Thoracic aorta (tissue), 2 donors: ENCODE measurements at regions not wholly inside any gene's neighbourhood (a gene's known extent, or its start where the extent isn't known, plus 50 kb on each side); places are given as distances from the start of the nearest gene placed in this dataset.
"Not testable (repeated sequence)": the region's sequence is repeated elsewhere in the genome, so short reads cannot be mapped to it uniquely, and the experiment has no call there.

ENCODE experiments used
- ATAC-seq: fragments of 150-250 bp; one replicate; pipeline ENCODE4 v1.8.0; 2017; ENCODE audit warnings: low read depth; ENCODE audit not compliant: insufficient number of reproducible peaks, low FRiP score
- DNase-seq: peaks from one replicate; pipeline ENCODE4 v3.0.0-alpha.2; 2020; ENCODE audit warnings: low spot score
- H3K27ac ChIP-seq, 2 donors: fragments of 200-600 bp; sonication (generic); 1 replicate in 1 of 2; 2 replicates in 1 of 2; pipeline ENCODE4 v1.5.1; 2016; ENCODE audit warnings: mild to moderate bottlenecking in 2 of 2, moderate library complexity in 2 of 2
- H3K27me3 ChIP-seq: fragments of 200-600 bp; sonication (generic); replicated peaks from 2 replicates; pipeline ENCODE4 v1.6.0; 2016; ENCODE audit warnings: mild to moderate bottlenecking; ENCODE audit not compliant: insufficient read depth
- H3K36me3 ChIP-seq: fragments of 200-600 bp; sonication (generic); one replicate; pipeline ENCODE4 v1.5.1; 2016
- H3K4me1 ChIP-seq, 2 donors: fragments of 200-600 bp; sonication (generic); 1 replicate in 1 of 2; 2 replicates in 1 of 2; pipeline versions ENCODE4 v1.5.1 to v1.6.0; 2016; ENCODE audit warnings: low read depth in 2 of 2, mild to moderate bottlenecking in 1 of 2; ENCODE audit not compliant: control insufficient read depth in 1 of 2
- H3K4me3 ChIP-seq: fragments of 200-600 bp; sonication (generic); 2 replicates; pipeline ENCODE4 v1.5.1; 2016; ENCODE audit warnings: mild to moderate bottlenecking
- H3K9me3 ChIP-seq: fragments of 200-600 bp; sonication (generic); 2 replicates; pipeline ENCODE4 v1.5.1; 2016
- TF ChIP-seq, protein P1 (sequence below): fragments of 200-600 bp; sonication (generic); IDR thresholded peaks from one replicate; pipeline ENCODE4 v1.5.1; 2019; ENCODE audit warnings: antibody characterized with exemption

DNA sequence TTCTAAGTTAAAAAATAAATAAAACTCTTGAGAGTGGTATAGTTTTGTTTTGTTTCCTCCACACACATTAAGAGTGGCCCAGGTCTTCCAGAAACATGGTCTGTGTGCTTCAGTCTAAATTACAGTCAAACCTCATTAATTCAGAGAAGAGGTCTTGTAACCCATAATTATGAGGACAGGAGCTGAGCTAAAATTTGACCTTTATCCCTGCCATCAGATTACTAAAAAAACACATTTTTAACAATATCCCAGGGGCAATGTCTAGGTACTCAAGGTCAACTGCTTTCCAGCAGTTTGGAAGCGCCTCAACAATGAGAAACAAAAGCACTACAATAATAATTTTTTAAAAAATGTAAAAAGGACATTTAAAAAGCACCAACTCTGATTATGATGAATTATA is 184.1 kb upstream of the PFKP start:
- Histone ChIP-seq H3K36me3 (no peaks in the 10 kb centered on the region), H3K27me3 (no peaks in the 10 kb centered on the region), H3K4me3 (no peak overlapping the region), H3K4me1 (no peaks in the 10 kb centered on the region), H3K9me3 (no peaks in the 10 kb centered on the region), H3K27ac (no peak overlapping the region)
- DNase-seq (no peak), ATAC-seq (no peak)
- TF ChIP-seq, protein P1, sequence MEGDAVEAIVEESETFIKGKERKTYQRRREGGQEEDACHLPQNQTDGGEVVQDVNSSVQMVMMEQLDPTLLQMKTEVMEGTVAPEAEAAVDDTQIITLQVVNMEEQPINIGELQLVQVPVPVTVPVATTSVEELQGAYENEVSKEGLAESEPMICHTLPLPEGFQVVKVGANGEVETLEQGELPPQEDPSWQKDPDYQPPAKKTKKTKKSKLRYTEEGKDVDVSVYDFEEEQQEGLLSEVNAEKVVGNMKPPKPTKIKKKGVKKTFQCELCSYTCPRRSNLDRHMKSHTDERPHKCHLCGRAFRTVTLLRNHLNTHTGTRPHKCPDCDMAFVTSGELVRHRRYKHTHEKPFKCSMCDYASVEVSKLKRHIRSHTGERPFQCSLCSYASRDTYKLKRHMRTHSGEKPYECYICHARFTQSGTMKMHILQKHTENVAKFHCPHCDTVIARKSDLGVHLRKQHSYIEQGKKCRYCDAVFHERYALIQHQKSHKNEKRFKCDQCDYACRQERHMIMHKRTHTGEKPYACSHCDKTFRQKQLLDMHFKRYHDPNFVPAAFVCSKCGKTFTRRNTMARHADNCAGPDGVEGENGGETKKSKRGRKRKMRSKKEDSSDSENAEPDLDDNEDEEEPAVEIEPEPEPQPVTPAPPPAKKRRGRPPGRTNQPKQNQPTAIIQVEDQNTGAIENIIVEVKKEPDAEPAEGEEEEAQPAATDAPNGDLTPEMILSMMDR = no peak

- Histone ChIP-seq H3K4me3 (no peak overlapping the region), H3K27ac (no peak overlapping the region), H3K36me3 (no peaks in the 10 kb centered on the region), H3K4me1 (no peaks in the 10 kb centered on the region), H3K9me3 (no peaks in the 10 kb centered on the region), H3K27me3 (no peaks in the 10 kb centered on the region)
- no peak for ATAC-seq
- no peak for DNase-seq
- TF ChIP-seq, protein P1 = no peak
Observed at GRCh38 chr10:2882628-2883027, 184.7 kb upstream of the PFKP start.

- no peaks in the 10 kb centered on the region for H3K27me3 ChIP-seq
- no peaks in the 10 kb centered on the region for H3K36me3 ChIP-seq
- no peaks in the 10 kb centered on the region for H3K4me1 ChIP-seq
- H3K4me3 ChIP-seq = no peak overlapping the region
- ATAC-seq = no peak
- H3K9me3 ChIP-seq = no peaks in the 10 kb centered on the region
- DNase-seq = no peak
- TF ChIP-seq, protein P1 = no peak
- no peak overlapping the region for H3K27ac ChIP-seq
Observed at GRCh38 chr10:2881720-2882620, 185.4 kb upstream of the PFKP start.

DNA sequence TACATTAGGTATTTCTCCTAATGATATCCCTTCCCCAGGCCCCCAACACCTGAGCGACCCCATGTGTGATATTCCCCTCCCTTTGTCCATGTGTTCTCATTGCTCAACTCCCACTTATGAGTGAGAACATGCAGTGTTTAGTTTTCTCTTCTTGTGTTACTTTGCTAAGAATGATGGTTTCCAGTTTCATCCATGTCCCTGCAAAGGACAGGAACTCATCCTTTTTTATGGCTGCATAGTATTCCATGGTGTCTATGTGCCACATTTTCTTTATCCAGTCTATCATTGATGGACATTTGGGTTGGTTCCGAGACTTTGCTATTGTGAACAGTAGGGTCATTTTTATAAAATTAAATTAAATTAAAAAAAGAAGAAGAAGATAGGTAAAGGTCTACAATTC is 187.3 kb upstream of the PFKP start:
- H3K27me3 ChIP-seq, H3K27ac ChIP-seq, DNase-seq, H3K36me3 ChIP-seq, H3K4me1 ChIP-seq, H3K9me3 ChIP-seq, H3K4me3 ChIP-seq, ATAC-seq: not testable (repeated sequence)

GRCh38 chr10:2878818-2879217 is 188.5 kb upstream of the PFKP start:
- no peaks in the 10 kb centered on the region for H3K4me1 ChIP-seq
- no peak overlapping the region for H3K4me3 ChIP-seq
- no peaks in the 10 kb centered on the region for H3K9me3 ChIP-seq
- no peaks in the 10 kb centered on the region for H3K27me3 ChIP-seq
- no peak overlapping the region for H3K27ac ChIP-seq
- DNase-seq (no peak), ATAC-seq (no peak)
- no peaks in the 10 kb centered on the region for H3K36me3 ChIP-seq
- TF ChIP-seq, protein P1 = no peak
